ENCODE measurements at regions not wholly inside any gene's neighbourhood (a gene's known extent, or its start where the extent isn't known, plus 50 kb on each side); places are given as distances from the start of the nearest gene placed in this dataset.

DNA sequence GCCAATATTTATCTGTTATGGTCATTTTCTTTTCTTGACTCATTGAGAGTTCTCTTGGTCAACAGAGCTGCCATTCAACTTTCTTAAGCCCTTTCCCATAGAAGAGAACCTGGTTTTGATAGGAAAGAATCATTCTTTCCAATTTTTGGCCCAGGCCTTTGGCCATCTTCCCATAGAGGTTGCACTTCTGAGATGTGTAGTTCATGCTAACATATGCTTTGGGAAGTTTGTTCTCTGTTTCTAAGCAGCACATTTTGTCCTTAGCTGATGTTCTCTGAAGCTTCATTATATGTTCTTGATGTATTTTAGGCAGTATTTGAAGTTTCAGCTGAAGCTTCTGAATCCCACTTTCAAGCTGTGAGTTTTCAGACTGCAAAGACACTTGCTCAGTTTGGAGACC lies 161.1 kb downstream of the VEGFC start:
- no peak for DNase-seq (ENCODE audit: low spot score)

Data from COLO829 (cell line).